Adrenal gland (tissue), 9 donors: ENCODE measurements at regions not wholly inside any gene's neighbourhood (a gene's known extent, or its start where the extent isn't known, plus 50 kb on each side); places are given as distances from the start of the nearest gene placed in this dataset.

Experiments used
- DNase-seq, 7 donors: peaks; one replicate each; pipeline ENCODE4 v3.0.0-alpha.2; 2019 to 2020
- H3K27ac ChIP-seq, 5 donors: fragments of 200-600 bp; sonication (generic) in 4 of 5; 1 replicate in 3 of 5; 2 replicates in 2 of 5; pipeline versions ENCODE4 v1.5.1 to v1.8.0; 2016 to 2020; ENCODE audit warnings: mild to moderate bottlenecking in 1 of 5
- H3K27me3 ChIP-seq: fragments of 200-600 bp; 2 replicates; pipeline ENCODE4 v1.8.0; 2021
- H3K36me3 ChIP-seq, 2 donors: fragments of 200-600 bp; replicated peaks in 1 of 2; 1 replicate in 1 of 2; 2 replicates in 1 of 2; pipeline versions ENCODE4 v1.5.1 to v1.8.0; 2018 to 2022
- H3K4me1 ChIP-seq, 2 donors: fragments of 200-600 bp; replicated peaks in 1 of 2; 1 replicate in 1 of 2; 2 replicates in 1 of 2; pipeline versions ENCODE4 v1.5.1 to v1.8.0; 2018 to 2021
- H3K4me3 ChIP-seq, 4 donors: fragments of 200-600 bp; sonication (generic) in 3 of 4; one replicate each; pipeline ENCODE4 v1.5.1; 2016 to 2018
- H3K9me3 ChIP-seq, 3 donors: fragments of 200-600 bp; sonication (generic) in 1 of 3; replicated peaks in 1 of 3; 1 replicate in 2 of 3; 2 replicates in 1 of 3; pipeline versions ENCODE4 v1.5.1 to v1.8.0; 2016 to 2021
- POLR2A ChIP-seq, 2 donors: fragments of 450-650 bp; IDR thresholded peaks; one replicate each; pipeline ENCODE4 v1.6.1; 2017; ENCODE audit warnings: antibody characterized with exemption in 2 of 2, mild to moderate bottlenecking in 2 of 2, moderate library complexity in 1 of 2
- WGBS, 4 donors: extraction: QIAGEN DNeasy Blood & Tissue Kit in 2 of 4; methylation state at CpG; one replicate each; pipeline versions ENCODE4 v1.1.5 to v1.1.7; 2013 to 2017; 5-methylcytosine and 5-hydroxymethylcytosine counted together
- intact Hi-C, 2 donors: fragments of 100-400 bp; cut with DNase I; formaldehyde crosslinking; loops; one replicate each; pipeline versions ENCODE4 v1.14.1 to v1.15.0; 2022 to 2023
- TF ChIP-seq, protein P1 (sequence below), 6 experiments: fragments of 450-650 bp in 4 of 6; fragments of 200-600 bp in 2 of 6; sonication (generic) in 1 of 6; IDR thresholded peaks; 1 replicate in 5 of 6; 2 replicates in 1 of 6; pipeline versions ENCODE4 v1.5.1 to v1.8.0; 2016 to 2021; ENCODE audit warnings: antibody characterized with exemption in 6 of 6, mild to moderate bottlenecking in 2 of 6, moderate library complexity in 1 of 6
- donor health status: healthy with polysubstance abuse.
- donor health status: Bipolar disorder and iron deficiency.
- donor health status: DM: yes; HTN: yes; CAD: no.
- donor health status: DM: no; HTN: no; CAD: no.
- donor health status: DM: no; HTN: no; CAD: no.

DNA sequence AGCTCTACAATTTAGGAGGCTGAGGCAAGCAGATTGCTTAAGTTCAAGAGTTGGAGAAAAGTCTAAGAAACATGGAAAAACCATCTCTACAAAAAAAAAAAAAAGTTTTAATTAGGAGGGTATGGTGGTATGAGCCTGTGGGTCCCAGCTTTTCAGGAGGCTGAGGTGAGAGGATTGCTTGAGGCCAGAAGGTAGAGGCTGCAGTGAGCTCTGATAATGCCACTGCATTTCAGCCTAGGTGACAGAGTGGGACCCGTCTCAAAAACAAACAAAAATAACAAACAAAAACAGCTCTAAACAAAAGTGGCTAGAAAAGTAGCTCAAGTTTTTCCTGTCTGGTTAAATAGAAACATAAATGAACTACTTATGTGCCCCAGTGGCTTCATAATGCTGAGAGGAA is 2133.6 kb upstream of the DEFB115 start:
- intact Hi-C loops: no loop called here

More for the DNA sequence above, 2133.6 kb upstream of the DEFB115 start:
- WGBS, 4 donors: 37 to 58% (median 51%) methylated on average over 1 of the region's 1 CpG
- H3K4me3 ChIP-seq: no peak overlapping the region
- no peaks in the 10 kb centered on the region for H3K27me3 ChIP-seq
- H3K4me1 ChIP-seq: no peaks in the 10 kb centered on the region
- no peaks in the 10 kb centered on the region for H3K9me3 ChIP-seq
- no peak overlapping the region for H3K27ac ChIP-seq
- DNase-seq: no peak
- H3K36me3 ChIP-seq: no peaks in the 10 kb centered on the region
- TF ChIP-seq, protein P1, sequence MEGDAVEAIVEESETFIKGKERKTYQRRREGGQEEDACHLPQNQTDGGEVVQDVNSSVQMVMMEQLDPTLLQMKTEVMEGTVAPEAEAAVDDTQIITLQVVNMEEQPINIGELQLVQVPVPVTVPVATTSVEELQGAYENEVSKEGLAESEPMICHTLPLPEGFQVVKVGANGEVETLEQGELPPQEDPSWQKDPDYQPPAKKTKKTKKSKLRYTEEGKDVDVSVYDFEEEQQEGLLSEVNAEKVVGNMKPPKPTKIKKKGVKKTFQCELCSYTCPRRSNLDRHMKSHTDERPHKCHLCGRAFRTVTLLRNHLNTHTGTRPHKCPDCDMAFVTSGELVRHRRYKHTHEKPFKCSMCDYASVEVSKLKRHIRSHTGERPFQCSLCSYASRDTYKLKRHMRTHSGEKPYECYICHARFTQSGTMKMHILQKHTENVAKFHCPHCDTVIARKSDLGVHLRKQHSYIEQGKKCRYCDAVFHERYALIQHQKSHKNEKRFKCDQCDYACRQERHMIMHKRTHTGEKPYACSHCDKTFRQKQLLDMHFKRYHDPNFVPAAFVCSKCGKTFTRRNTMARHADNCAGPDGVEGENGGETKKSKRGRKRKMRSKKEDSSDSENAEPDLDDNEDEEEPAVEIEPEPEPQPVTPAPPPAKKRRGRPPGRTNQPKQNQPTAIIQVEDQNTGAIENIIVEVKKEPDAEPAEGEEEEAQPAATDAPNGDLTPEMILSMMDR (IDR thresholded peaks at IDR 0.05): no peak
- no peak for TF ChIP-seq POLR2A (IDR thresholded peaks at IDR 0.05)
